Activated effector memory CD4-positive, alpha-beta T cell treated with anti-CD3 and anti-CD28 coated beads, Interleukin-2, amount 50 U/mL, for 16 hours (primary cell): ENCODE measurements at regions not wholly inside any gene's neighbourhood (a gene's known extent, or its start where the extent isn't known, plus 50 kb on each side); places are given as distances from the start of the nearest gene placed in this dataset.

Experiments
- DNase-seq: peaks from one replicate; pipeline ENCODE4 v3.0.0-alpha.2; 2020

- DNase-seq, result no peak
Observed at GRCh38 chr1:50289495-50289894, 133.7 kb downstream of the DMRTA2 start.

- DNase-seq, result no peak
Observed at GRCh38 chr1:50285994-50286393, 137.2 kb downstream of the DMRTA2 start.

GRCh38 chr1:50279622-50280330 lies 143.5 kb downstream of the DMRTA2 start:
- no peak for DNase-seq

GRCh38 chr1:50278961-50279360 lies 144.3 kb downstream of the DMRTA2 start:
- no peak for DNase-seq

- no peak for DNase-seq
Observed at GRCh38 chr1:50278410-50278809, 144.8 kb downstream of the DMRTA2 start.

- no peak for DNase-seq
Observed at GRCh38 chr1:50275566-50275965, 147.7 kb downstream of the DMRTA2 start.

- no peak for DNase-seq
Observed at GRCh38 chr1:50272912-50273311, 150.3 kb downstream of the DMRTA2 start.

- no peak for DNase-seq
Observed at GRCh38 chr1:50271968-50272578, 151.2 kb downstream of the DMRTA2 start.

- no peak for DNase-seq
Observed at GRCh38 chr1:50271337-50271736, 151.9 kb downstream of the DMRTA2 start.

- DNase-seq, result no peak
Observed at GRCh38 chr1:50270926-50271325, 152.3 kb downstream of the DMRTA2 start.

- DNase-seq, result no peak
Observed at GRCh38 chr1:50268049-50268448, 155.2 kb downstream of the DMRTA2 start.

GRCh38 chr1:50266509-50266908 lies 156.7 kb downstream of the DMRTA2 start:
- DNase-seq, result no peak

GRCh38 chr1:50265790-50266314 lies 157.1 kb downstream of the ELAVL4 start:
- DNase-seq, result no peak

GRCh38 chr1:50264590-50264989 lies 155.9 kb downstream of the ELAVL4 start:
- no peak for DNase-seq

GRCh38 chr1:50262436-50262835 lies 153.7 kb downstream of the ELAVL4 start:
- no peak for DNase-seq

- no peak for DNase-seq
Observed at GRCh38 chr1:50261951-50262350, 153.2 kb downstream of the ELAVL4 start.

GRCh38 chr1:50257940-50258685 lies 149.4 kb downstream of the ELAVL4 start:
- no peak for DNase-seq

- no peak for DNase-seq
Observed at GRCh38 chr1:50257029-50257428, 148.3 kb downstream of the ELAVL4 start.
